GM18505 (cell line): ENCODE measurements at regions not wholly inside any gene's neighbourhood (a gene's known extent, or its start where the extent isn't known, plus 50 kb on each side); places are given as distances from the start of the nearest gene placed in this dataset.
"Not testable (repeated sequence)": the region's sequence is repeated elsewhere in the genome, so short reads cannot be mapped to it uniquely, and the experiment has no call there.

Source experiments
- ATAC-seq: cut with Tn5 transposase; IDR thresholded peaks from one replicate; pipeline ENCODE4 v1.9.1; 2021; ENCODE audit not compliant: unreplicated experiment

GRCh38 chr1:149157409-149157808, 54.1 kb upstream of the NBPF9 start:
- ATAC-seq = not testable (repeated sequence)

DNA sequence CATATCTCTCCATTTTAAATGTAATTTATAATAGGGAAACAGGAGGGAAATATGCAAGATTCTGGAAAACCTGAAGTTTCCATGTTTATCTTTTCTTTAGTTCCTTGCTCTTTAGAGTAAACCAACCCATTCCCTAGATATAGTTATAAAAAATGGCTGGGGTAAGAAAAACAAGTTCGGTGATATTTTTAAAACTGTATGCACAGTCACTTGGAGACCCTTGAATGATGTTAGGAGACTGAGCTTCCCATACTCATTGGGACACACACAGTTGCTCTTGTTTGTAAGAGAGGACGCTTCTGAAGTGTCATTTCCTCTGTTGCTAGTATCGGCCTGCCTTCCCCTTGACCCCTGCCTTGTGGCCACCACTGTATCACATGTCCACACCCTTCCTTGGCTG, 55.0 kb upstream of the NBPF9 start:
- ATAC-seq = not testable (repeated sequence)

- not testable (repeated sequence) for ATAC-seq
These were observed 59.7 kb upstream of the NBPF9 start for GRCh38 chr1:149163063-149163444.

DNA sequence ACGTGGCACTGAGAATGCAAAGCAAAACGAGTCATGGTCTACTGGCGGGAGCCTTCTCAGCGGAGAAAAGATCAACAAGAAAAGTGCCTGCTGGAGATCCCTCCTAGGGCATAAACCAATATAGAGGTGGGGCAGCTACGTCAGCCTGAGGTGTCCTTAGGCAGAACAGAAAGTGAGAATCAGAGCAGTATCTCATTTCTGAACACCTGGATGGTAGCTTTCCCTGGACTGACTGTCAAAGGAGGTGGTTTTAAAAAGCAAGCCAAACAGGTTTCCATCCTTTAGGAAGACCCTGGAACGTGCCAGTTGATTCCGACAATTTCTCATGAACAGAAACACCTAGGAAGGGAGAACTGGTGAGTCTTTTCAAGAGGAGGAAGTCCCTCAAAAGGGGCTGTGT, 71.4 kb upstream of the NBPF9 start:
- not testable (repeated sequence) for ATAC-seq

DNA sequence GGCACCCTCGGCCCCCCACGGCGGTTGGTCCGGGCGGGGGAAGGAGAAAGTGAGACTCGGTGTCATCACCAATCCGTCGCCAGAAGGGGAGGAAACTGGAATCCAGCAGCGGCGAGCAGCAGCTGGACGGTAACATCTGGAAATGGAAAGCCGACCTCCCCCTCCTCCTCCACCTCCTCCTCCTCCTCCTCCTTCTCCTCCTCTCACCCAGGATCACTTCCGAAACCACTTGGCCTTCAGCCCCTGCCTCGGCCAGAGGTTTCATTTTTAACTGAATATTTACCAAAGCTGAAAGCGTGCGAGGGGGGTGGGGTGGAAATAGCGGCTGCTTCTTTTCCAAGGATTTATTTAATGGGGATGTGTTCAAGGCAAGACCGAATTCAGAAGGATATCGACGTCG, 72.5 kb upstream of the NBPF9 start:
- ATAC-seq = not testable (repeated sequence)

DNA sequence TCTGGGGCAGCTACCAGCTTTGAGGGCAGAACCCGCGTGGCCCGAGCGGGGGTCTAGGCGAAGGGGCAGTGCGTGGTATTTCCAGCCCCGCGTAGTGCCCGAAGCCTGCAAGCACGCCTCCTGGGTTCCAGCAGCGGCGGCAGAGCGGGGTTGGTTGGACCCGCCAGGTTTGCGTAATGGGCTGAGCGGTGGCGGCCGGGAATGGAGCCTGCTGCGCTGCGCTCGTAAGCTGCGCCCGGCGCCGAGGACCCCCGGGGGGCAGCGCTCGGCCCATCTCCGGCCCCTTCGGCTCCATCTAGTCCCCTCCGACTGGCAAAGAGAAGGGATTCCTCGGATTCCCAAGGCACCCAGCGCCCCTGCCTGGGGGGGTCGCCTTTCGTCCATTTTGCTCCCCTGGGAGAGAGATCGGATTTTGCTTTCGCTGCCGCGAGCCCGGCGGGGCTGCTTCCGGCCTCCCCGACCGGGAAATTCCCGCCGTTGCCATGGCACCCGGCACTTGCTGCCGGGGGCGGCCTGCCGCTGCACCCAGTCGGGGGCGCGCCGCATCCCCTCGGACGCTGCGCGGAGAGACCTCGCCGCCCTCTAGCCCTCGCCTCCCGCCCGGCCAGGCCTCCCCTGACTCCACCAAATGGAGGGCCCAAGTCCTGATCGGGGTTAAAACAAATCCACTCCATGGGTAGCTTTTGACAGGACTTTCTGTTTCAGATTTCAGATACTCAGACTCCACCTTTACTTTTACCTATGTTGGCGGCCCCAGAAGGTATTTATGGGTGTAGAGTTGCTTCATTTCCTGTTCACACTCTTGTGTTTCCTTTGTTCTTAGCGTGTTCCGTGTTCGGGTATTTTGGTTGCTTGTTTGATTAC, 73.3 kb upstream of the NBPF9 start:
- ATAC-seq = not testable (repeated sequence)

- not testable (repeated sequence) for ATAC-seq
These were observed 87.4 kb upstream of the NBPF9 start for GRCh38 chr1:149190742-149191141.

- ATAC-seq = not testable (repeated sequence)
These were observed 93.3 kb upstream of the NBPF9 start for GRCh38 chr1:149196651-149197050.

GRCh38 chr1:149200567-149200966, 97.2 kb upstream of the NBPF9 start:
- not testable (repeated sequence) for ATAC-seq

- ATAC-seq = not testable (repeated sequence)
These were observed 98.9 kb upstream of the NBPF9 start for GRCh38 chr1:149202283-149202682.

DNA sequence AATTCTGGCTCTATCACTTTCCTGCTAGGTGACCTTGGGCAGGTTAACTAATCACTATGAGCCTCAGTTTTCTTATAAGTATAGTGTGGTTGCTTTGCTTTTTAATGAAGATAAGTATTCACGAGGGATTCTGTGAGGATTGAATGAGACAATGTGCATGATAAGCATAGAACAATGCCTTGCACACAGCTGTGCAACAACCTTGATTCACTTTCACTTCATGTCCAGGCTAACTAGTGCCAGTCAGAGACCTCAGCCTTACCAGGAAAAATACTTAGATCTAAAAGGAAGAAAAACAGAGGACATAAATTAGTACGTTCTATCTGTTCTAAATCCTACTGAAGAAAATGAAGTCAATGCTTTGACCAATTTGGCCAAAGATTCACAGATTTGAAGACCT, 101.0 kb upstream of the NBPF9 start:
- not testable (repeated sequence) for ATAC-seq

- ATAC-seq = not testable (repeated sequence)
These were observed 105.5 kb upstream of the NBPF9 start for GRCh38 chr1:149208836-149209235.

DNA sequence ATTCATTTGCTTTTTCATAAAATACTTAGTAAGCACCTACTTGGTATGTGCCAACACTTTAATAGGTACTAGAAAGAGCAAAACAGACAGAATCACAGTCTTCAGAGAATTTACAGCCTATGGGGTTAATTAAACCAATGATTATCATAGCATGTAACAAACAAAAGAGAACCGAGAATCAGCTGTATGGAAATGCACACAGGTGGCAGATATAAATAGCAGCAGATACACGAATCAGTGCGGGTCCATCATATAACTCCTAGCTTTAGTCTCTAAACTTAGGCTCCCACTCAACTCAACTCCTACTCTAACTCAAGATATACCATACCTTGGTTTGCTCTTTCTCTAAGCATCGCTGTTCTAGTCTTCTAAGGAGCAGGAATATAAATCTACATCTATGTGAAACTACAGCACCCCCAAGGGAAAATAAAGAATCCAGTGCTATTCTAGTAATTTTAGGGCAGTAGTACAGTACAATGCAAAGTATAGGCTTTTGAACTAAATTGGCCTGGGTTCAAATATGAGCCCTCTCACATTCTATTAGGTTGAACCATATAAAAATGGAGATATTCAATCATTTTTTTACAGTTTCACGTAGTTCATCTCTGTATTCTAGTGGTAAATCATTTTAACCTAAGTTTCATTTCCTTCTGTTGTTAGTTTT, 108.5 kb upstream of the NBPF9 start:
- peak; percentile 64 for ATAC-seq

DNA sequence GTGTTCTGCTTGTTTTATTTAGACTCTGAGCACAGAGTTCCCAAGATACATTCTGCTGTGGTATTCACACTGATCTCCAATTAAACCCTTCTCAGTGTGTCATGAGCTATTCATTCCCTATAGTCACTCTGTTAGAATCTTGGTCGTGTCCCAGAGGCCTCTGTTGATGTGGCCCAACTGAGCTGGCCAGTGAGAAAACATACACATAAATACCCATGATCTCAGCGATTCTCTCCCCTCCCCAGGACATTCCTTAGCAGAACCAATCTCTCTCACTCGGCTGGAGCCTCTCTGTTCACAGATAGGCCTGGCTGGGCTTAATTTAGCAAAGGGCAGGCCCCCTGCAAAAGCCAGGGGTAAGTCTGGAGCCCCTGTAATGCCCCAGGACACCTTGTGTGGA, 109.6 kb upstream of the NBPF9 start:
- not testable (repeated sequence) for ATAC-seq

- not testable (repeated sequence) for ATAC-seq
These were observed 110.3 kb upstream of the NBPF9 start for GRCh38 chr1:149213673-149214072.

- not testable (repeated sequence) for ATAC-seq
These were observed 115.0 kb upstream of the NBPF9 start for GRCh38 chr1:149218080-149218988.

DNA sequence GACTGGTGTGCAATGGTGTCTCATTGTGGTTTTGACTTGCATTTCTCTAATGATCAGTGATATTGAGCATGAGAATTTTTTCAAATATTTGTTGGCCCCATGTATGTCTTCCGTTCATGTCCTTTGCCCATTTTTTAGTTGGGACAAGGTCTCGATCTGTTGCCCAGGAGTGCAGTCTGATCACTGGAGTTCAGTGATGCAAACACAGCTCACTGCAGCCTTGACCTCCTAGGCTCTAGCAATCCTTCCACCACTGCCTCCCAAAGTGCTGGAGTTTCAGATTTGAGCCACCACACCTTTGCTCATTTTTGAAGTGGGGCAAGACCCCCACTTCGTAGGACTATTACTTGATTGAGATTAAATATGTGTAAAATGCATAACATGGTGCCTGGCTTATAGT, 116.2 kb upstream of the NBPF9 start:
- ATAC-seq = not testable (repeated sequence)

DNA sequence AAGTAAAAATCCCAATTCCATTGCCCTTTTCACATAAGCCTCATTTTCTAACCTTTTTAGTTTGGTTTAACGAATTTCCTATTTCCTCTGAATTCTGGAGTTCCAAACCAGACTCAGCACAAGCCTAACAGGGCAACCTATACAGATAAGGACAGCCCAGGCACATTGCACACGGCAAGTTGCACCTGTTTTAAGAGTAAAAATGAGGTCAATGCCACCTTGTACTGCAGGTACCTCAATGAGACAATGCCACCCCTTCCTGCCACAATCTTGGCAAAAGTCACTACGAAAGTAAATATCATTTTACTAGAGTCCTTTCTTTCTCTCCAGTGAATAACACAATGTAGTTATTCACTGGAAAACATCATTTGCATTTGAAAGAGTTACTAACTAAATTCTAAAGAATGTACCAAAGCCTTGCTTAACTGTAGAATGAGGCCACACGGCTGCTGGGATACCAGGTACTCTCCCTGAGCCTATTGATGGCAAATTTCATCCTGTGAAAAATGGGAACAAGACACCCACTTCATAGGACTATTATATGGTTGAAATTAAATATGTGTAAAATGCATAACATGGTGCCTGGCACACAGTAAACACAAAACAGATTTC, 117.2 kb upstream of the NBPF9 start:
- ATAC-seq = not testable (repeated sequence)

DNA sequence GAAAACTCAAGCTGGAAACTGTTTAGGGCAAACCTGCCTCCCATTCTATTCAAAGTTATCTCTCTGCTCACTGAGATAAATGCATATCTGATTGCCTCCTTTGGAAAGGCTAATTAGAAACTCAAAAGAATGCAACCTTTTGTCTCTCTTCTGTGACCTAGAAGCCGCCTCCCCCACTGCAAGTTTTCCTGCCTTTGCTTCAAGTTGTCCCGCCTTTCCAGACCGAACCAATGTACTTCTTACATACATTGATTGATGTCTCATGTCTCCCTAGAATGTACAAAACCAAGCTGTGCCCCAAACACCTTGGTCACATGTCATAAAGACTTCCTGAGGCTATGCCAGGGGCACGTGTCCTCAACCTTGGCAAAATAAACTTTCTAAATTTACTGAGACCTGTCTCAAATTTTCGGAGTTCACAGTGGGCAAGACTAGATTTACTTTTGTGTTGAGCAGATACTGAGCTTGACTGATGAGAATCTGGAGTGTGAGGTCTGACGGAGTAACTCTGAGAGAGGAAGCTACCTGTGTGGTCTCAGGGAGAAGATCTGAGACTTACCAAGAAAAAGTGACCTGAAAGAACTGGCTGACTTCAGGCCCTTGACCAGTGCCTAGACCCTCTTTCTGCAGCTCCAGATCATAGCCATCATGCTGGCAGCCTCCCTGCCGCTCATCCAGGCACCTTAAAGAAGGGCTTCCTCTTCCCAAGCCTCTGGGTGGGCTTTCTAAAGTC, 124.7 kb upstream of the NBPF9 start:
- not testable (repeated sequence) for ATAC-seq
